Neural cell (in vitro differentiated cells): ENCODE measurements at regions not wholly inside any gene's neighbourhood (a gene's known extent, or its start where the extent isn't known, plus 50 kb on each side); places are given as distances from the start of the nearest gene placed in this dataset.

Source experiments
- H2AFZ ChIP-seq: fragments of 200-600, 300-800 bp; sonication (generic), shearing (Covaris generic); 2 replicates; pipeline ENCODE4 v1.6.0; 2014; ENCODE audit warnings: low read depth, mild to moderate bottlenecking, antibody characterized with exemption, low read length, moderate library complexity
- H3F3A ChIP-seq: fragments of 200-600 bp; shearing (Covaris generic); 2 replicates; pipeline ENCODE4 v1.6.1; 2016; ENCODE audit warnings: mild to moderate bottlenecking, moderate library complexity, mixed read lengths, antibody characterized with exemption, low read length; ENCODE audit not compliant: insufficient read depth, poor library complexity, severe bottlenecking
- H3K27ac ChIP-seq: fragments of 200-600, 300-800 bp; sonication (generic), shearing (Covaris generic); 2 replicates; pipeline ENCODE4 v1.5.1; 2014; ENCODE audit warnings: mild to moderate bottlenecking, low read length, moderate library complexity
- H3K27me3 ChIP-seq: fragments of 300-800, 200-600 bp; sonication (generic), shearing (Covaris generic); 2 replicates; pipeline ENCODE4 v1.6.0; 2014; ENCODE audit warnings: mild to moderate bottlenecking, low read depth, low read length, moderate library complexity; ENCODE audit not compliant: insufficient read depth
- H3K36me3 ChIP-seq: fragments of 300-800, 200-600 bp; sonication (generic), shearing (Covaris generic); 2 replicates; pipeline ENCODE4 v1.5.1; 2014; ENCODE audit warnings: mild to moderate bottlenecking, antibody characterized with exemption, low read length, moderate library complexity; ENCODE audit not compliant: insufficient read depth
- H3K4me2 ChIP-seq: fragments of 300-800, 200-600 bp; sonication (generic), shearing (Covaris generic); 2 replicates; pipeline ENCODE4 v1.6.0; 2014; ENCODE audit warnings: mild to moderate bottlenecking, low read length
- H3K4me3 ChIP-seq: fragments of 300-800, 200-600 bp; sonication (generic), shearing (Covaris generic); 2 replicates; pipeline ENCODE4 v1.5.1; 2014; ENCODE audit warnings: mild to moderate bottlenecking, low read length, moderate library complexity
- H3K79me2 ChIP-seq: fragments of 200-600 bp; shearing (Covaris generic); replicated peaks from 2 replicates; pipeline ENCODE4 v1.6.0; 2014; ENCODE audit warnings: mild to moderate bottlenecking, low read length, moderate library complexity; ENCODE audit not compliant: insufficient read depth
- H3K9ac ChIP-seq: fragments of 300-800, 200-600 bp; sonication (generic), shearing (Covaris generic); 2 replicates; pipeline ENCODE4 v1.6.1; 2016; ENCODE audit warnings: mild to moderate bottlenecking, low read length, mixed read lengths
- H3K9me2 ChIP-seq: fragments of 200-600 bp; shearing (Covaris generic); 2 replicates; pipeline ENCODE4 v1.6.1; 2016; ENCODE audit warnings: mild to moderate bottlenecking, low read length, mixed read lengths; ENCODE audit not compliant: insufficient read depth
- H3K9me3 ChIP-seq: fragments of 200-600, 300-800 bp; sonication (generic), shearing (Covaris generic); 2 replicates; pipeline ENCODE4 v1.6.1; 2016; ENCODE audit warnings: mild to moderate bottlenecking, mixed run types, low read length, moderate library complexity, mixed read lengths
- H4K20me1 ChIP-seq: fragments of 200-600 bp; shearing (Covaris generic); 2 replicates; pipeline ENCODE4 v1.6.1; 2016; ENCODE audit warnings: mild to moderate bottlenecking, mixed run types; ENCODE audit not compliant: insufficient read depth
- CTCF ChIP-seq: fragments of 450-650 bp; IDR thresholded peaks from 2 replicates; pipeline ENCODE4 v1.5.1; 2014; ENCODE audit warnings: antibody characterized with exemption, mild to moderate bottlenecking, moderate library complexity; ENCODE audit not compliant: poor library complexity, severe bottlenecking
- EP300 ChIP-seq: fragments of 450-650 bp; conservative IDR thresholded peaks from 2 replicates; pipeline ENCODE4 v1.6.1; 2014; ENCODE audit warnings: antibody characterized with exemption, mild to moderate bottlenecking, moderate library complexity; ENCODE audit not compliant: poor library complexity, severe bottlenecking
- EZH2 ChIP-seq: fragments of 200-600, 300-800 bp; shearing (Covaris generic), sonication (generic); IDR thresholded peaks from 2 replicates; pipeline ENCODE4 v1.6.1; 2014; ENCODE audit warnings: antibody characterized with exemption, low read length, borderline replicate concordance, mild to moderate bottlenecking; ENCODE audit not compliant: insufficient read depth, poor library complexity, severe bottlenecking
- MXI1 ChIP-seq: fragments of 450-650 bp; conservative IDR thresholded peaks from 2 replicates; pipeline ENCODE4 v1.6.1; 2014; ENCODE audit warnings: antibody characterized with exemption, mild to moderate bottlenecking; ENCODE audit not compliant: poor library complexity, severe bottlenecking
- POLR2AphosphoS5 ChIP-seq: IDR thresholded peaks from 2 replicates; pipeline ENCODE4 v1.6.1; 2012
- RAD21 ChIP-seq: fragments of 450-650 bp; conservative IDR thresholded peaks from 2 replicates; pipeline ENCODE4 v1.6.1; 2014; ENCODE audit warnings: antibody characterized with exemption, mild to moderate bottlenecking, moderate library complexity
- SMC3 ChIP-seq: fragments of 450-650 bp; conservative IDR thresholded peaks from 2 replicates; pipeline ENCODE4 v1.6.1; 2014; ENCODE audit warnings: antibody characterized with exemption, mild to moderate bottlenecking, moderate library complexity; ENCODE audit not compliant: poor library complexity
- TAF1 ChIP-seq: IDR thresholded peaks from 2 replicates; pipeline ENCODE4 v1.6.1; 2012; ENCODE audit warnings: low read depth
- TF ChIP-seq, protein P1 (sequence below): IDR thresholded peaks from 2 replicates; pipeline ENCODE4 v1.6.1; 2012; ENCODE audit warnings: borderline replicate concordance

- H2AFZ ChIP-seq, result no peak overlapping the region
- H3K36me3 ChIP-seq, result no peaks in the 10 kb centered on the region
- H3K9me2 ChIP-seq, result no peaks in the 10 kb centered on the region
Measured at GRCh38 chr18:29459972-29460371, 1283.0 kb upstream of the CDH2 start.

DNA sequence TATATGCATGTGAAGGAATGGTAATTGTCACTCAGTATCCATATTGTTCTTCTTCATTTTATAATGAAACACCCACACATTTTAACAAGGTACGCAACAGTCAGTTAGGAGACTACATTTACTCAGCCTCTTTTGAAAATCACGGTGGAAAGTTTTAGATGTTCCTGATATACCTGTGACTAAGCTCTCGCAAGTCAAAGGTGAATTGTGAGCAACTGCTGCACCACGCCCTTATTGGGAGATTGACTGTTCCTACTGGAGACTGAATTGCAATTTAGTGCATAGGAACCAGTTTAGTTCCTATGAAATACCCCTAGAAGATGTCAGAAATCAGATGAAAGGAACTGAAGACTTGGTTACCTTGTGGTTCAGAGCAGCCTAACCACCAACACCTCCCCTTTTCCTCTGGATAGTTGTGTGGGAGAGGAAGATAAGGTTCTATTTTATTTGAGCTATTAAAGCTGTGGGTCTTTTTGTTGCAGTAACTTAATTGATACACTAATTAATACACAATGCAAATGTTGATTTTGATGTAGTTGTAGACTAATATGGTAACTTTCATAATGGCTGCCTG lies 1280.5 kb upstream of the CDH2 start:
- H3K4me3 ChIP-seq, result no peak overlapping the region
- H3K27ac ChIP-seq, result no peak overlapping the region
- H2AFZ ChIP-seq, result no peak overlapping the region
- no peak overlapping the region for H3K4me2 ChIP-seq
- H3K27me3 ChIP-seq, result no peaks in the 10 kb centered on the region
- TF ChIP-seq POLR2AphosphoS5, result no peak
- TF ChIP-seq CTCF, result no peak
- TF ChIP-seq RAD21, result no peak
- TF ChIP-seq EP300, result no peak
- TF ChIP-seq MXI1, result no peak
- no peak for TF ChIP-seq EZH2
- TF ChIP-seq, protein P1, sequence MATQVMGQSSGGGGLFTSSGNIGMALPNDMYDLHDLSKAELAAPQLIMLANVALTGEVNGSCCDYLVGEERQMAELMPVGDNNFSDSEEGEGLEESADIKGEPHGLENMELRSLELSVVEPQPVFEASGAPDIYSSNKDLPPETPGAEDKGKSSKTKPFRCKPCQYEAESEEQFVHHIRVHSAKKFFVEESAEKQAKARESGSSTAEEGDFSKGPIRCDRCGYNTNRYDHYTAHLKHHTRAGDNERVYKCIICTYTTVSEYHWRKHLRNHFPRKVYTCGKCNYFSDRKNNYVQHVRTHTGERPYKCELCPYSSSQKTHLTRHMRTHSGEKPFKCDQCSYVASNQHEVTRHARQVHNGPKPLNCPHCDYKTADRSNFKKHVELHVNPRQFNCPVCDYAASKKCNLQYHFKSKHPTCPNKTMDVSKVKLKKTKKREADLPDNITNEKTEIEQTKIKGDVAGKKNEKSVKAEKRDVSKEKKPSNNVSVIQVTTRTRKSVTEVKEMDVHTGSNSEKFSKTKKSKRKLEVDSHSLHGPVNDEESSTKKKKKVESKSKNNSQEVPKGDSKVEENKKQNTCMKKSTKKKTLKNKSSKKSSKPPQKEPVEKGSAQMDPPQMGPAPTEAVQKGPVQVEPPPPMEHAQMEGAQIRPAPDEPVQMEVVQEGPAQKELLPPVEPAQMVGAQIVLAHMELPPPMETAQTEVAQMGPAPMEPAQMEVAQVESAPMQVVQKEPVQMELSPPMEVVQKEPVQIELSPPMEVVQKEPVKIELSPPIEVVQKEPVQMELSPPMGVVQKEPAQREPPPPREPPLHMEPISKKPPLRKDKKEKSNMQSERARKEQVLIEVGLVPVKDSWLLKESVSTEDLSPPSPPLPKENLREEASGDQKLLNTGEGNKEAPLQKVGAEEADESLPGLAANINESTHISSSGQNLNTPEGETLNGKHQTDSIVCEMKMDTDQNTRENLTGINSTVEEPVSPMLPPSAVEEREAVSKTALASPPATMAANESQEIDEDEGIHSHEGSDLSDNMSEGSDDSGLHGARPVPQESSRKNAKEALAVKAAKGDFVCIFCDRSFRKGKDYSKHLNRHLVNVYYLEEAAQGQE, result no peak
- TF ChIP-seq TAF1, result no peak
- no peak for TF ChIP-seq SMC3
- no peaks in the 10 kb centered on the region for H4K20me1 ChIP-seq
- H3F3A ChIP-seq, result no peaks in the 10 kb centered on the region
- H3K36me3 ChIP-seq, result no peaks in the 10 kb centered on the region
- no peaks in the 10 kb centered on the region for H3K9me3 ChIP-seq
- H3K9ac ChIP-seq, result no peak overlapping the region
- H3K9me2 ChIP-seq, result no peaks in the 10 kb centered on the region
- no peaks in the 10 kb centered on the region for H3K79me2 ChIP-seq

More at GRCh38 chr18:29459972-29460371, 1283.0 kb upstream of the CDH2 start:
- no peak overlapping the region for H3K4me3 ChIP-seq
- H3K27me3 ChIP-seq, result no peaks in the 10 kb centered on the region
- H3K79me2 ChIP-seq, result no peaks in the 10 kb centered on the region
- H3K4me2 ChIP-seq, result no peak overlapping the region
- no peaks in the 10 kb centered on the region for H3F3A ChIP-seq
- no peaks in the 10 kb centered on the region for H3K9me3 ChIP-seq
- TF ChIP-seq POLR2AphosphoS5 (no peak), TAF1 (no peak), CTCF (no peak), EZH2 (no peak), MXI1 (no peak), SMC3 (no peak), RAD21 (no peak), EP300 (no peak)
- TF ChIP-seq, protein P1, result no peak
- H3K9ac ChIP-seq, result no peak overlapping the region
- no peak overlapping the region for H3K27ac ChIP-seq
- no peaks in the 10 kb centered on the region for H4K20me1 ChIP-seq
